ENCODE measurements at regions not wholly inside any gene's neighbourhood (a gene's known extent, or its start where the extent isn't known, plus 50 kb on each side); places are given as distances from the start of the nearest gene placed in this dataset.

DNA sequence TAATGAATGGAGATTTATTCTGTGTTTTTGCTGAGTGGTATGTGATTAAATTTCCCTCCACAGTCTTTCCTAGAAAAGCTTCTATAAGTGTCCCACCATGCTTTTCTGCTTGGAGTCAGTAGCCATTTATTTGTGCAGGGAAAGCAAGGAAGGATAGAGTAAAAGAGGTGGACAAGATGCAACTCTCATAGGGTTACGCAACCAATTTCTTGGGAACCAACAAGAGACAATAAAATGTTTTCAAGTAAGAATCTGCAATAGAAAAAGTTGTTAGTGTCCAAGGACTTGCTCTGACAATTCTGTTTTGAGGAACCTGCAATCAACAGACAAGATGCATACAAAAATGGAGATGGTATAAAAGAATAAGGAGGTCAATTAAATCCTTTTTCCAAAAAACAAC, 153.8 kb upstream of the MITF start:
- TF ChIP-seq GATA2 (IDR thresholded peaks at IDR 0.05; ENCODE audit: low read depth, low read length) (no peak), GATA3 (IDR thresholded peaks at IDR 0.05; ENCODE audit: low read depth, low read length) (no peak)

Data from SH-SY5Y (cell line).